Fibroblast of villous mesenchyme (primary cell): ENCODE measurements at regions not wholly inside any gene's neighbourhood (a gene's known extent, or its start where the extent isn't known, plus 50 kb on each side); places are given as distances from the start of the nearest gene placed in this dataset.

ENCODE experiments used
- DNase-seq: peaks from one replicate; pipeline ENCODE4 v3.0.0-alpha.2; 2010; ENCODE audit warnings: low read depth
- H3K4me3 ChIP-seq: 2 replicates; pipeline ENCODE4 v1.5.1; 2011; ENCODE audit warnings: low read depth, mild to moderate bottlenecking, low read length
- CTCF ChIP-seq: IDR thresholded peaks from 2 replicates; pipeline ENCODE4 v1.5.1; 2012; ENCODE audit warnings: low read depth, mild to moderate bottlenecking, low read length; ENCODE audit not compliant: insufficient read depth

- TF ChIP-seq CTCF: no peak
- H3K4me3 ChIP-seq: no peak overlapping the region
- no peak for DNase-seq
These were observed 384.6 kb downstream of the MATN1 start for GRCh38 chr1:30338765-30339164.

- no peak for DNase-seq
- TF ChIP-seq CTCF: no peak
- H3K4me3 ChIP-seq: no peak overlapping the region
These were observed 386.1 kb downstream of the MATN1 start for GRCh38 chr1:30337324-30337620.

- no peak overlapping the region for H3K4me3 ChIP-seq
- DNase-seq: no peak
- no peak for TF ChIP-seq CTCF
These were observed 386.6 kb downstream of the MATN1 start for GRCh38 chr1:30336550-30337323.

GRCh38 chr1:30335997-30336390 lies 387.4 kb downstream of the MATN1 start:
- TF ChIP-seq CTCF: no peak
- H3K4me3 ChIP-seq: no peak overlapping the region
- DNase-seq: no peak

- no peak overlapping the region for H3K4me3 ChIP-seq
- DNase-seq: no peak
- no peak for TF ChIP-seq CTCF
These were observed 387.9 kb downstream of the MATN1 start for GRCh38 chr1:30335389-30335996.

GRCh38 chr1:30334767-30335166 lies 388.6 kb downstream of the MATN1 start:
- no peak overlapping the region for H3K4me3 ChIP-seq
- DNase-seq: no peak
- TF ChIP-seq CTCF: no peak
